ENCODE measurements at regions not wholly inside any gene's neighbourhood (a gene's known extent, or its start where the extent isn't known, plus 50 kb on each side); places are given as distances from the start of the nearest gene placed in this dataset.

DNA sequence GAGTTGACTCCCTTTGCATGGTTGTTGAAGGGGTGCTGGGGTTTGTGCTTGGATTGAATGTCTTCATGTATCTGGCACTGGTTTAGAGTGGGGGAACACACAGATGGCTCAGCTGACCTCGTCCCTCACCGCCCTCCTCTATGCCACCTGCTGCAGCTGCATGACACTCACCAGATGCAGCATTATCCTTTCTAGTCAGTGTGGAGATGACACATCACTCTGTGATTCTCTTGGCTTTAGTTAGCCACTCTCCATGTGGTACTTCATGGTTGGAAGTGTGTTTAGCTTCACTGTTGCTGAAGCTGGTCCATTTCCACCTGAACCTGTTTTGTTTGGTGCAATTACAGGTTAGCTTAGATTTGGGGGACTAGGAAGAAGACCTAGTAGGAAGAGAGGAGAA is 56.3 kb upstream of the BMPER start:
- TF ChIP-seq TOE1 (IDR thresholded peaks at IDR 0.05; ENCODE audit: borderline replicate concordance): no peak
- no peak for TF ChIP-seq TOE1 (CRISPR knock-in tag; IDR thresholded peaks at IDR 0.05; ENCODE audit: borderline replicate concordance, low read depth)
- TF ChIP-seq JUNB (CRISPR knock-in tag; conservative IDR thresholded peaks at IDR 0.05): no peak
